HCT116 (cell line): ENCODE measurements at regions not wholly inside any gene's neighbourhood (a gene's known extent, or its start where the extent isn't known, plus 50 kb on each side); places are given as distances from the start of the nearest gene placed in this dataset.

Experiments used
- ATAC-seq: fragments of 200-7000 bp; cut with Tn5 transposase; 2 replicates; pipeline ENCODE4 v1.9.1; 2020; ENCODE audit warnings: mild to moderate bottlenecking, moderate library complexity
- BruUV-seq: library from RNA; stranded (reverse); fragments of 400-500 nt; replicated peaks from 2 replicates; lab custom pipeline; 2021; lab: Mats Ljungman, UMichigan
- CTCF ChIA-PET: fragments of 300-600 bp; sonication (Branson Sonifier 250); formaldehyde crosslinking; loops from one replicate; lab custom pipeline; 2021; ENCODE audit warnings: antibody characterized with exemption; lab: Charles Lee
- POLR2A ChIA-PET: fragments of 300-600, 350-600 bp; sonication (Branson Sonifier 250); formaldehyde crosslinking; loops from one replicate; lab custom pipeline; 2021; ENCODE audit warnings: antibody characterized with exemption; lab: Charles Lee
- RAD21 ChIA-PET, 2 experiments: fragments of 300-600 bp; sonication (Branson Sonifier 250); formaldehyde crosslinking; loops; one replicate each; lab custom pipeline; 2023; ENCODE audit warnings: low total read pairs in 2 of 2; ENCODE audit not compliant: uncharacterized antibody in 2 of 2, unreplicated experiment in 2 of 2, low non-redundant PET in 1 of 2; lab: Charles Lee
- DNase-seq: peaks from one replicate; pipeline ENCODE4 v3.0.0-alpha.2; 2010; ENCODE audit warnings: low read depth, low spot score
- H2AFZ ChIP-seq: fragments of 200-600 bp; shearing (Covaris generic), sonication (generic); 2 replicates; pipeline ENCODE4 v1.6.1; 2017; ENCODE audit warnings: low read depth, mixed run types, mixed read lengths, antibody characterized with exemption, low read length; ENCODE audit not compliant: poor library complexity, severe bottlenecking
- H3K27ac ChIP-seq: 2 replicates; pipeline ENCODE4 v1.5.1; 2012; ENCODE audit warnings: low read depth, low read length
- H3K27me3 ChIP-seq: fragments of 200-600 bp; sonication (generic); 2 replicates; pipeline ENCODE4 v1.6.1; 2016; ENCODE audit warnings: mixed run types, low read length, mixed read lengths; ENCODE audit not compliant: insufficient read depth
- H3K36me3 ChIP-seq, 2 experiments: fragments of 200-500 bp in 1 of 2; fragments of 200-600 bp in 1 of 2; sonication (Bioruptor generic) in 1 of 2; sonication (generic) in 1 of 2; 2 replicates each; pipeline versions ENCODE4 v1.5.1 to v1.6.1; 2014 to 2016; ENCODE audit warnings: low read length in 2 of 2, inconsistent platforms in 1 of 2, mixed read lengths in 1 of 2, mixed run types in 1 of 2; ENCODE audit not compliant: insufficient read depth in 2 of 2, control insufficient read depth in 1 of 2
- H3K4me1 ChIP-seq, 2 experiments: fragments of 200-600 bp in 1 of 2; sonication (generic) in 1 of 2; 2 replicates each; pipeline versions ENCODE4 v1.5.1 to v1.6.1; 2012 to 2017; ENCODE audit warnings: low read length in 2 of 2, inconsistent platforms in 1 of 2, mild to moderate bottlenecking in 1 of 2, mixed read lengths in 1 of 2, mixed run types in 1 of 2, moderate library complexity in 1 of 2; ENCODE audit not compliant: insufficient read depth in 2 of 2, control insufficient read depth in 1 of 2
- H3K4me2 ChIP-seq: fragments of 200-600 bp; sonication (generic); 2 replicates; pipeline ENCODE4 v1.6.1; 2017; ENCODE audit warnings: mixed run types, low read length, mixed read lengths
- H3K4me3 ChIP-seq, 2 experiments: fragments of 200-600 bp in 1 of 2; sonication (generic) in 1 of 2; replicated peaks in 1 of 2; 2 replicates each; pipeline ENCODE4 v1.5.1; 2011 to 2016; ENCODE audit warnings: low read length in 2 of 2, control low read depth in 1 of 2, low read depth in 1 of 2, mild to moderate bottlenecking in 1 of 2, mixed read lengths in 1 of 2, mixed run types in 1 of 2
- H3K79me2 ChIP-seq: fragments of 200-600 bp; sonication (generic); 2 replicates; pipeline ENCODE4 v1.6.1; 2017; ENCODE audit warnings: mild to moderate bottlenecking, mixed run types, low read length, moderate library complexity, mixed read lengths; ENCODE audit not compliant: insufficient read depth
- H3K9ac ChIP-seq: fragments of 200-600 bp; sonication (generic); 2 replicates; pipeline ENCODE4 v1.6.1; 2016; ENCODE audit warnings: low read length, mixed read lengths
- H3K9me2 ChIP-seq: fragments of 200-600 bp; sonication (generic), shearing (Covaris generic); 2 replicates; pipeline ENCODE4 v1.6.1; 2017; ENCODE audit warnings: mixed run types, mild to moderate bottlenecking, moderate library complexity; ENCODE audit not compliant: insufficient read depth
- H3K9me3 ChIP-seq, 2 experiments: fragments of 200-500 bp in 1 of 2; fragments of 200-600 bp in 1 of 2; sonication (Bioruptor generic) in 1 of 2; sonication (generic) in 1 of 2; 2 replicates each; pipeline ENCODE4 v1.6.1; 2014 to 2017; ENCODE audit warnings: low read length in 2 of 2, mixed read lengths in 2 of 2, inconsistent platforms in 1 of 2, low read depth in 1 of 2, mild to moderate bottlenecking in 1 of 2, mixed run types in 1 of 2, moderate library complexity in 1 of 2; ENCODE audit not compliant: control insufficient read depth in 1 of 2, insufficient read depth in 1 of 2
- H4K20me1 ChIP-seq: fragments of 200-600 bp; sonication (generic), shearing (Covaris generic); 2 replicates; pipeline ENCODE4 v1.6.1; 2017; ENCODE audit warnings: mixed run types, mild to moderate bottlenecking, moderate library complexity; ENCODE audit not compliant: insufficient read depth
- ATF3 ChIP-seq: IDR thresholded peaks from 2 replicates; pipeline ENCODE4 v1.6.1; 2012
- CBX3 ChIP-seq: IDR thresholded peaks from 2 replicates; pipeline ENCODE4 v1.6.1; 2012; ENCODE audit warnings: low read depth
- CEBPB ChIP-seq: IDR thresholded peaks from 2 replicates; pipeline ENCODE4 v1.6.1; 2012; ENCODE audit warnings: low read depth
- EGR1 ChIP-seq: IDR thresholded peaks from 2 replicates; pipeline ENCODE4 v1.6.1; 2012; ENCODE audit warnings: low read depth
- ELF1 ChIP-seq: IDR thresholded peaks from 2 replicates; pipeline ENCODE4 v1.6.1; 2012; ENCODE audit warnings: low read depth, borderline replicate concordance
- EZH2phosphoT487 ChIP-seq: fragments of 200-600 bp; IDR thresholded peaks from 2 replicates; pipeline ENCODE4 v1.6.1; 2018; ENCODE audit warnings: antibody characterized with exemption, borderline replicate concordance
- FOSL1 ChIP-seq: IDR thresholded peaks from 2 replicates; pipeline ENCODE4 v1.6.1; 2012; ENCODE audit warnings: low read depth
- JUND ChIP-seq: IDR thresholded peaks from 2 replicates; pipeline ENCODE4 v1.6.1; 2012
- MAX ChIP-seq: IDR thresholded peaks from 2 replicates; pipeline ENCODE4 v1.6.1; 2012
- POLR2A ChIP-seq: IDR thresholded peaks from 2 replicates; pipeline ENCODE4 v1.7.0; 2011; ENCODE audit warnings: borderline replicate concordance; ENCODE audit not compliant: insufficient read depth, insufficient read length; ENCODE audit errors: extremely low read depth
- POLR2AphosphoS5 ChIP-seq: IDR thresholded peaks from 2 replicates; pipeline ENCODE4 v1.6.1; 2011; ENCODE audit warnings: mild to moderate bottlenecking, low read depth, low read length, moderate library complexity
- REST ChIP-seq: IDR thresholded peaks from 2 replicates; pipeline ENCODE4 v1.6.1; 2012; ENCODE audit warnings: low read depth
- SIN3A ChIP-seq: IDR thresholded peaks from 2 replicates; pipeline ENCODE4 v1.6.1; 2012; ENCODE audit warnings: low read depth
- SP1 ChIP-seq: IDR thresholded peaks from 2 replicates; pipeline ENCODE4 v1.6.1; 2012; ENCODE audit warnings: low read depth
- TCF7L2 ChIP-seq: IDR thresholded peaks from 2 replicates; pipeline ENCODE4 v1.7.0; 2011; ENCODE audit warnings: borderline replicate concordance, inconsistent platforms; ENCODE audit not compliant: insufficient read depth, insufficient read length; ENCODE audit errors: extremely low read depth
- YY1 ChIP-seq: IDR thresholded peaks from 2 replicates; pipeline ENCODE4 v1.6.1; 2011; ENCODE audit warnings: low read length, low read depth, moderate library complexity, mild to moderate bottlenecking; ENCODE audit not compliant: insufficient replicate concordance; ENCODE audit errors: extremely low read depth
- ZBTB33 ChIP-seq: IDR thresholded peaks from 2 replicates; pipeline ENCODE4 v1.6.1; 2011; ENCODE audit warnings: mild to moderate bottlenecking, low read length, moderate library complexity; ENCODE audit not compliant: insufficient replicate concordance; ENCODE audit errors: extremely low read depth
- ZFX ChIP-seq: fragments of 450-650 bp; IDR thresholded peaks from 2 replicates; pipeline ENCODE4 v1.6.1; 2017
- ZNF274 ChIP-seq: fragments of 200-500 bp; sonication (Bioruptor generic); IDR thresholded peaks from 2 replicates; pipeline ENCODE4 v1.6.1; 2014; ENCODE audit warnings: mild to moderate bottlenecking, low read depth, low read length, inconsistent platforms
- intact Hi-C: fragments of 100-400 bp; cut with micrococcal nuclease; formaldehyde crosslinking; loops from 2 replicates; pipeline ENCODE4 v1.10.0; 2022

GRCh38 chr2:208698114-208698513 is 291.5 kb downstream of the PTH2R start:
- Histone ChIP-seq H3K27me3 (0 out of 2 replicates have a peak, but pooled peaks cover 3% of the 10 kb centered on the region), H3K79me2 (no peaks in the 10 kb centered on the region), H3K9me3 (no peaks in the 10 kb centered on the region), H2AFZ (no peak overlapping the region), H3K9ac (no peak overlapping the region), H3K4me3 (no peak overlapping the region), H3K27ac (no peak overlapping the region), H4K20me1 (no peaks in the 10 kb centered on the region), H3K4me1 (no peaks in the 10 kb centered on the region), H3K36me3 (no peaks in the 10 kb centered on the region), H3K9me2 (no peaks in the 10 kb centered on the region), H3K4me2 (no peak overlapping the region)
- no peak for DNase-seq
- ChIA-PET RAD21 (no interaction called here), CTCF (no interaction called here), POLR2A (no interaction called here)
- intact Hi-C loops: no loop called here
- BruUV-seq: no TSS peak
- TF ChIP-seq REST (no peak), ZBTB33 (no peak), JUND (no peak), POLR2AphosphoS5 (no peak), YY1 (no peak), CEBPB (no peak), ZNF274 (no peak), CBX3 (no peak), MAX (no peak), SP1 (no peak), ATF3 (no peak), EGR1 (no peak), FOSL1 (no peak), ZFX (no peak), SIN3A (no peak), ELF1 (no peak), TCF7L2 (no peak), EZH2phosphoT487 (no peak), POLR2A (no peak)
- no peak for ATAC-seq
